ENCODE measurements at regions not wholly inside any gene's neighbourhood (a gene's known extent, or its start where the extent isn't known, plus 50 kb on each side); places are given as distances from the start of the nearest gene placed in this dataset.

GRCh38 chr1:4088676-4089075 lies 188.6 kb upstream of the C1orf174 start:
- Mint-ChIP-seq H3K27me3 (peaks cover 3% of the 10 kb centered on the region), H3K4me3 (no peak overlapping the region), H3K9me3 (peaks cover 6% of the 10 kb centered on the region), H3K4me1 (ENCODE audit: low read depth) (no peaks in the 10 kb centered on the region), H3K27ac (no peak overlapping the region), H3K36me3 (ENCODE audit: low read depth) (no peaks in the 10 kb centered on the region)

GRCh38 chr1:4089421-4090175 lies 189.5 kb upstream of the C1orf174 start:
- H3K4me3 Mint-ChIP-seq: no peak overlapping the region
- no peak overlapping the region for H3K27ac Mint-ChIP-seq
- H3K4me1 Mint-ChIP-seq (ENCODE audit: low read depth): no peaks in the 10 kb centered on the region
- peaks cover 3% of the 10 kb centered on the region for H3K27me3 Mint-ChIP-seq
- peaks cover 6% of the 10 kb centered on the region for H3K9me3 Mint-ChIP-seq
- no peaks in the 10 kb centered on the region for H3K36me3 Mint-ChIP-seq (ENCODE audit: low read depth)

GRCh38 chr1:4090556-4090955 lies 190.5 kb upstream of the C1orf174 start:
- Mint-ChIP-seq H3K4me1 (ENCODE audit: low read depth) (no peaks in the 10 kb centered on the region), H3K4me3 (no peak overlapping the region), H3K36me3 (ENCODE audit: low read depth) (no peaks in the 10 kb centered on the region), H3K27me3 (peaks cover 3% of the 10 kb centered on the region), H3K27ac (no peak overlapping the region), H3K9me3 (peaks cover 6% of the 10 kb centered on the region)

GRCh38 chr1:4090976-4091660 lies 191.0 kb upstream of the C1orf174 start:
- peaks cover 6% of the 10 kb centered on the region for H3K9me3 Mint-ChIP-seq
- peaks cover 3% of the 10 kb centered on the region for H3K27me3 Mint-ChIP-seq
- no peak overlapping the region for H3K4me3 Mint-ChIP-seq
- H3K36me3 Mint-ChIP-seq (ENCODE audit: low read depth): no peaks in the 10 kb centered on the region
- no peaks in the 10 kb centered on the region for H3K4me1 Mint-ChIP-seq (ENCODE audit: low read depth)
- H3K27ac Mint-ChIP-seq: no peak overlapping the region

GRCh38 chr1:4091996-4092395 lies 191.9 kb upstream of the C1orf174 start:
- H3K27me3 Mint-ChIP-seq: peaks cover 3% of the 10 kb centered on the region
- H3K4me1 Mint-ChIP-seq (ENCODE audit: low read depth): no peaks in the 10 kb centered on the region
- no peak overlapping the region for H3K27ac Mint-ChIP-seq
- H3K36me3 Mint-ChIP-seq (ENCODE audit: low read depth): no peaks in the 10 kb centered on the region
- peaks cover 13% of the 10 kb centered on the region for H3K9me3 Mint-ChIP-seq
- no peak overlapping the region for H3K4me3 Mint-ChIP-seq

- Mint-ChIP-seq H3K27me3 (peaks cover 7% of the 10 kb centered on the region), H3K4me3 (no peak overlapping the region), H3K36me3 (ENCODE audit: low read depth) (no peaks in the 10 kb centered on the region), H3K4me1 (ENCODE audit: low read depth) (no peaks in the 10 kb centered on the region), H3K9me3 (peaks cover 13% of the 10 kb centered on the region), H3K27ac (no peak overlapping the region)
Observed at GRCh38 chr1:4093856-4094565, 193.9 kb upstream of the C1orf174 start.

- Mint-ChIP-seq H3K4me3 (no peak overlapping the region), H3K27me3 (peaks cover 5% of the 10 kb centered on the region), H3K36me3 (ENCODE audit: low read depth) (no peaks in the 10 kb centered on the region), H3K4me1 (ENCODE audit: low read depth) (no peaks in the 10 kb centered on the region), H3K9me3 (peaks cover 13% of the 10 kb centered on the region), H3K27ac (no peak overlapping the region)
Observed at GRCh38 chr1:4095433-4095971, 195.4 kb upstream of the C1orf174 start.

GRCh38 chr1:4101459-4102161 lies 201.5 kb upstream of the C1orf174 start:
- peaks cover 4% of the 10 kb centered on the region for H3K9me3 Mint-ChIP-seq
- H3K27ac Mint-ChIP-seq: no peak overlapping the region
- no peaks in the 10 kb centered on the region for H3K4me1 Mint-ChIP-seq (ENCODE audit: low read depth)
- H3K36me3 Mint-ChIP-seq (ENCODE audit: low read depth): no peaks in the 10 kb centered on the region
- no peak overlapping the region for H3K4me3 Mint-ChIP-seq
- H3K27me3 Mint-ChIP-seq: peaks cover 9% of the 10 kb centered on the region

GRCh38 chr1:4105300-4105880 lies 205.3 kb upstream of the C1orf174 start:
- H3K9me3 Mint-ChIP-seq: no peaks in the 10 kb centered on the region
- peaks cover 4% of the 10 kb centered on the region for H3K27me3 Mint-ChIP-seq
- H3K36me3 Mint-ChIP-seq (ENCODE audit: low read depth): no peaks in the 10 kb centered on the region
- no peaks in the 10 kb centered on the region for H3K4me1 Mint-ChIP-seq (ENCODE audit: low read depth)
- no peak overlapping the region for H3K4me3 Mint-ChIP-seq
- no peak overlapping the region for H3K27ac Mint-ChIP-seq

GRCh38 chr1:4106731-4107130 lies 206.7 kb upstream of the C1orf174 start:
- peaks cover 4% of the 10 kb centered on the region for H3K27me3 Mint-ChIP-seq
- no peaks in the 10 kb centered on the region for H3K9me3 Mint-ChIP-seq
- H3K27ac Mint-ChIP-seq: no peak overlapping the region
- no peaks in the 10 kb centered on the region for H3K36me3 Mint-ChIP-seq (ENCODE audit: low read depth)
- no peak overlapping the region for H3K4me3 Mint-ChIP-seq
- no peaks in the 10 kb centered on the region for H3K4me1 Mint-ChIP-seq (ENCODE audit: low read depth)

- Mint-ChIP-seq H3K4me3 (no peak overlapping the region), H3K4me1 (ENCODE audit: low read depth) (no peaks in the 10 kb centered on the region), H3K27me3 (peaks cover 2% of the 10 kb centered on the region), H3K27ac (no peak overlapping the region), H3K9me3 (no peaks in the 10 kb centered on the region), H3K36me3 (ENCODE audit: low read depth) (no peaks in the 10 kb centered on the region)
Observed at GRCh38 chr1:4107291-4107690, 207.2 kb upstream of the C1orf174 start.

GRCh38 chr1:4108331-4108730 lies 208.3 kb upstream of the C1orf174 start:
- no peaks in the 10 kb centered on the region for H3K36me3 Mint-ChIP-seq (ENCODE audit: low read depth)
- H3K27me3 Mint-ChIP-seq: no peaks in the 10 kb centered on the region

GRCh38 chr1:4108758-4109627 lies 208.9 kb upstream of the C1orf174 start:
- Mint-ChIP-seq H3K36me3 (ENCODE audit: low read depth) (no peaks in the 10 kb centered on the region), H3K4me3 (no peak overlapping the region)

More at GRCh38 chr1:4108331-4108730, 208.3 kb upstream of the C1orf174 start:
- Mint-ChIP-seq H3K4me3 (no peak overlapping the region), H3K27ac (no peak overlapping the region), H3K9me3 (no peaks in the 10 kb centered on the region), H3K4me1 (ENCODE audit: low read depth) (no peaks in the 10 kb centered on the region)

GRCh38 chr1:4109628-4109940 lies 209.5 kb upstream of the C1orf174 start:
- H3K4me3 Mint-ChIP-seq: no peak overlapping the region
- H3K36me3 Mint-ChIP-seq (ENCODE audit: low read depth): no peaks in the 10 kb centered on the region
- no peaks in the 10 kb centered on the region for H3K27me3 Mint-ChIP-seq
- H3K9me3 Mint-ChIP-seq: peaks cover 10% of the 10 kb centered on the region
- no peak overlapping the region for H3K27ac Mint-ChIP-seq
- H3K4me1 Mint-ChIP-seq (ENCODE audit: low read depth): no peaks in the 10 kb centered on the region

More at GRCh38 chr1:4108758-4109627, 208.9 kb upstream of the C1orf174 start:
- Mint-ChIP-seq H3K27ac (no peak overlapping the region), H3K4me1 (ENCODE audit: low read depth) (no peaks in the 10 kb centered on the region), H3K9me3 (peaks cover 6% of the 10 kb centered on the region), H3K27me3 (no peaks in the 10 kb centered on the region)
